ENCODE measurements at regions not wholly inside any gene's neighbourhood (a gene's known extent, or its start where the extent isn't known, plus 50 kb on each side); places are given as distances from the start of the nearest gene placed in this dataset.

GRCh38 chr9:2286333-2286705 is 271.2 kb downstream of the SMARCA2 start:
- intact Hi-C loops (cut with micrococcal nuclease): no loop called here
- no peak for FAIRE-seq
- H3K4me2 ChIP-seq (ENCODE audit: insufficient read depth, low read length): no peak overlapping the region

More at GRCh38 chr9:2286333-2286705, 271.2 kb downstream of the SMARCA2 start:
- in situ Hi-C loops (cut with MboI): no loop called here
- CTCF ChIA-PET (ENCODE audit: low intra/inter-chr PET ratio): no interaction called here
- no TSS peak for BruUV-seq (replicated peaks)
- H3K9ac ChIP-seq (ENCODE audit: insufficient read depth in 1 of 2, low read depth in 2 of 2, low read length in 2 of 2): no peak overlapping the region
- no peaks in the 10 kb centered on the region for H3K4me1 ChIP-seq (replicated peaks in 1 of 2; ENCODE audit: control insufficient read depth in 2 of 2, insufficient read depth in 2 of 2, low read length in 2 of 2)
- no peak overlapping the region for H2AFZ ChIP-seq (ENCODE audit: low read depth, low read length)
- H3K9me1 ChIP-seq (ENCODE audit: control insufficient read depth, insufficient read depth, low read length): no peaks in the 10 kb centered on the region
- POLR2A ChIA-PET: interaction anchor here (0.6 kb wide), 2 partner anchors 9 to 11 kb away, joined by 3 read pairs; no protein-coding TSS in a partner anchor
- no peaks in the 10 kb centered on the region for H3K9me3 ChIP-seq (replicated peaks; ENCODE audit: control insufficient read depth, insufficient read depth, low read depth, low read length)
- H4K20me1 ChIP-seq (replicated peaks; ENCODE audit: control insufficient read depth, insufficient read depth, low read length): no peaks in the 10 kb centered on the region
- DNase-seq (ENCODE audit: extremely low read depth in 1 of 4, low spot score in 3 of 4): no peak
- no peak for ATAC-seq
- no peaks in the 10 kb centered on the region for H3K36me3 ChIP-seq (ENCODE audit: control insufficient read depth, insufficient read depth, low read length)
- no peaks in the 10 kb centered on the region for H3K79me2 ChIP-seq (ENCODE audit: control insufficient read depth, insufficient read depth, low read length)
- WGBS (ENCODE audit: insufficient coverage, low coverage, missing lambda C conversion rate): 0% methylated on average over 1 of the region's 1 CpG
- H3K4me3 ChIP-seq: no peak overlapping the region
- TF ChIP-seq FOXJ2 (tag; IDR thresholded peaks at IDR 0.05) (no peak), ELF2 (CRISPR knock-in tag; IDR thresholded peaks at IDR 0.05) (no peak), PREB (CRISPR knock-in tag; IDR thresholded peaks at IDR 0.05) (no peak), ETV6 (IDR thresholded peaks at IDR 0.05; ENCODE audit: borderline replicate concordance in 1 of 2, low read depth in 2 of 2, low read length in 1 of 2) (no peak), ETV6 (CRISPR knock-in tag; IDR thresholded peaks at IDR 0.05; ENCODE audit: borderline replicate concordance) (no peak), POLR2H (tag; IDR thresholded peaks at IDR 0.05; ENCODE audit: low read depth) (no peak), ZNF830 (CRISPR knock-in tag; IDR thresholded peaks at IDR 0.05) (no peak), ZNF699 (CRISPR knock-in tag; IDR thresholded peaks at IDR 0.05; ENCODE audit: insufficient replicate concordance) (no peak), E2F8 (IDR thresholded peaks at IDR 0.05; ENCODE audit: low read depth, partially characterized antibody) (no peak), COPS2 (conservative IDR thresholded peaks at IDR 0.05) (no peak), NR2C1 (IDR thresholded peaks at IDR 0.05) (no peak), NR2C1 (tag; IDR thresholded peaks at IDR 0.05) (no peak), RBM15 (IDR thresholded peaks at IDR 0.05; ENCODE audit: insufficient read depth, low read length) (no peak), ZNF274 (IDR thresholded peaks at IDR 0.05; ENCODE audit: borderline replicate concordance, low read depth, low read length) (no peak), MYNN (IDR thresholded peaks at IDR 0.05) (no peak), MYNN (CRISPR knock-in tag; IDR thresholded peaks at IDR 0.05) (no peak), ELK1 (CRISPR knock-in tag; IDR thresholded peaks at IDR 0.05) (no peak), SUPT5H (IDR thresholded peaks at IDR 0.05) (no peak), GTF2F1 (IDR thresholded peaks at IDR 0.05; ENCODE audit: low read depth, low read length) (no peak), ZNF184 (CRISPR knock-in tag; IDR thresholded peaks at IDR 0.05) (no peak)
- 0 out of 5 replicates have a peak, but pooled peaks cover 0 to 2% of the 10 kb centered on the region in 2 experiments for H3K27me3 ChIP-seq (ENCODE audit: control insufficient read depth in 2 of 2, insufficient read depth in 2 of 2, low read length in 2 of 2)
- H3K27ac ChIP-seq (ENCODE audit: extremely low read depth, low read depth, low read length): no peak overlapping the region
